ENCODE measurements at regions not wholly inside any gene's neighbourhood (a gene's known extent, or its start where the extent isn't known, plus 50 kb on each side); places are given as distances from the start of the nearest gene placed in this dataset.

GRCh38 chr6:56766139-56766805 is 123.6 kb upstream of the DST start:
- Histone ChIP-seq H3K4me1 (ENCODE audit: insufficient read depth, low read length, poor library complexity, severe bottlenecking) (no peaks in the 10 kb centered on the region), H3K9me3 (ENCODE audit: low read length) (no peaks in the 10 kb centered on the region), H3K4me2 (ENCODE audit: low read length) (no peak overlapping the region), H3K9me2 (ENCODE audit: insufficient read depth, low read length) (no peaks in the 10 kb centered on the region), H4K20me1 (ENCODE audit: insufficient read depth, low read length) (no peaks in the 10 kb centered on the region), H3K79me2 (ENCODE audit: insufficient read depth, low read depth, low read length) (no peaks in the 10 kb centered on the region), H2AFZ (ENCODE audit: low read length) (no peak overlapping the region), H3K27ac (ENCODE audit: low read depth, low read length, poor library complexity, severe bottlenecking) (no peak overlapping the region), H3K4me3 (ENCODE audit: low read depth, low read length, poor library complexity, severe bottlenecking) (no peak overlapping the region), H3K36me3 (ENCODE audit: insufficient read depth, low read length) (no peaks in the 10 kb centered on the region)
- ChIA-PET POLR2A (interaction anchor here (0.6 kb wide), 1 partner anchor 34 kb away, joined by 3 read pairs; no protein-coding TSS in a partner anchor), CTCF (ENCODE audit: unreplicated experiment) (no interaction called here)
- TF ChIP-seq EZH2phosphoT487 (IDR thresholded peaks at IDR 0.05; ENCODE audit: borderline replicate concordance, low read depth, low read length), result no peak
- TF ChIP-seq, protein P1, sequence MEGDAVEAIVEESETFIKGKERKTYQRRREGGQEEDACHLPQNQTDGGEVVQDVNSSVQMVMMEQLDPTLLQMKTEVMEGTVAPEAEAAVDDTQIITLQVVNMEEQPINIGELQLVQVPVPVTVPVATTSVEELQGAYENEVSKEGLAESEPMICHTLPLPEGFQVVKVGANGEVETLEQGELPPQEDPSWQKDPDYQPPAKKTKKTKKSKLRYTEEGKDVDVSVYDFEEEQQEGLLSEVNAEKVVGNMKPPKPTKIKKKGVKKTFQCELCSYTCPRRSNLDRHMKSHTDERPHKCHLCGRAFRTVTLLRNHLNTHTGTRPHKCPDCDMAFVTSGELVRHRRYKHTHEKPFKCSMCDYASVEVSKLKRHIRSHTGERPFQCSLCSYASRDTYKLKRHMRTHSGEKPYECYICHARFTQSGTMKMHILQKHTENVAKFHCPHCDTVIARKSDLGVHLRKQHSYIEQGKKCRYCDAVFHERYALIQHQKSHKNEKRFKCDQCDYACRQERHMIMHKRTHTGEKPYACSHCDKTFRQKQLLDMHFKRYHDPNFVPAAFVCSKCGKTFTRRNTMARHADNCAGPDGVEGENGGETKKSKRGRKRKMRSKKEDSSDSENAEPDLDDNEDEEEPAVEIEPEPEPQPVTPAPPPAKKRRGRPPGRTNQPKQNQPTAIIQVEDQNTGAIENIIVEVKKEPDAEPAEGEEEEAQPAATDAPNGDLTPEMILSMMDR (conservative IDR thresholded peaks at IDR 0.05; ENCODE audit: low read length), result no peak
- BruUV-seq (replicated peaks), result no TSS peak
- intact Hi-C loops (cut with micrococcal nuclease; ENCODE audit: unreplicated experiment), result loop anchor here (10.0 kb wide), 1 partner anchor 79 kb away; no protein-coding TSS in a partner anchor
- no peak for DNase-seq (ENCODE audit: low spot score)

- Histone ChIP-seq H3K9me3 (ENCODE audit: low read length) (no peaks in the 10 kb centered on the region), H3K9me2 (ENCODE audit: insufficient read depth, low read length) (no peaks in the 10 kb centered on the region), H4K20me1 (ENCODE audit: insufficient read depth, low read length) (no peaks in the 10 kb centered on the region), H3K36me3 (ENCODE audit: insufficient read depth, low read length) (no peaks in the 10 kb centered on the region), H3K79me2 (ENCODE audit: insufficient read depth, low read depth, low read length) (no peaks in the 10 kb centered on the region), H3K4me1 (ENCODE audit: insufficient read depth, low read length, poor library complexity, severe bottlenecking) (no peaks in the 10 kb centered on the region), H3K27ac (ENCODE audit: low read depth, low read length, poor library complexity, severe bottlenecking) (no peak overlapping the region), H3K4me2 (ENCODE audit: low read length) (no peak overlapping the region), H2AFZ (ENCODE audit: low read length) (no peak overlapping the region), H3K4me3 (ENCODE audit: low read depth, low read length, poor library complexity, severe bottlenecking) (no peak overlapping the region)
- no TSS peak for BruUV-seq (replicated peaks)
- ChIA-PET CTCF (ENCODE audit: unreplicated experiment) (no interaction called here), POLR2A (no interaction called here)
- no peak for DNase-seq (ENCODE audit: low spot score)
- intact Hi-C loops (cut with micrococcal nuclease; ENCODE audit: unreplicated experiment), result loop anchor here (10.0 kb wide), 1 partner anchor 79 kb away; no protein-coding TSS in a partner anchor
- no peak for TF ChIP-seq EZH2phosphoT487 (IDR thresholded peaks at IDR 0.05; ENCODE audit: borderline replicate concordance, low read depth, low read length)
- TF ChIP-seq, protein P1 (conservative IDR thresholded peaks at IDR 0.05; ENCODE audit: low read length), result no peak
Observed at GRCh38 chr6:56765494-56765893, 122.8 kb upstream of the DST start.

DNA sequence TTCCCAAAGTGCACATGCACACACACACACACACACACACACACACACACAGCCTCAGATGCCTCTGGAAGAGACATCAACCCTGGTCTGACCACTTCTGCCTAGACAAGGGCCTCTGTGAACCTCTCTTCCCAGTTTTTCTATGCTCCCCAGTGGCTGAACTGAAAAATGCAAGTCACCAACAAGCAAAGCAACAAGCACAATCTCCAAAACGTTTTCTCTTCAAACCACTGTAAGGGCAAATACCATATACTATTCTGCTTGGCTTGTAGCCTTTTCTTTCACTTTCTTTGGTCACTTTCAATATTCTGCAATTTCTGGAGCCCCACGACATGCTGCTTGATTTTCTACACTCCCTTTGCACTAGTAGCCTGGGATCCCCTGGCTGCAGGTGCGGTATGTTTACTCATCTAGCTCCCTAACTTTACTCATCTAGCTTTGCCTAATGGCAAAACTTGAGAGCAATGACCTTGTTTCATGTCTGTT is 121.4 kb upstream of the DST start:
- DNase-seq (ENCODE audit: low spot score), result no peak
- ChIA-PET CTCF (ENCODE audit: unreplicated experiment) (interaction anchor here (0.5 kb wide), 1 partner anchor 311 kb away, joined by 3 read pairs; no protein-coding TSS in a partner anchor), POLR2A (no interaction called here)
- Histone ChIP-seq H3K9me3 (ENCODE audit: low read length) (no peaks in the 10 kb centered on the region), H3K9me2 (ENCODE audit: insufficient read depth, low read length) (no peaks in the 10 kb centered on the region), H3K4me1 (ENCODE audit: insufficient read depth, low read length, poor library complexity, severe bottlenecking) (no peaks in the 10 kb centered on the region), H3K4me2 (ENCODE audit: low read length) (no peak overlapping the region), H2AFZ (ENCODE audit: low read length) (no peak overlapping the region), H3K36me3 (ENCODE audit: insufficient read depth, low read length) (no peaks in the 10 kb centered on the region), H3K27ac (ENCODE audit: low read depth, low read length, poor library complexity, severe bottlenecking) (no peak overlapping the region), H3K79me2 (ENCODE audit: insufficient read depth, low read depth, low read length) (no peaks in the 10 kb centered on the region), H3K4me3 (ENCODE audit: low read depth, low read length, poor library complexity, severe bottlenecking) (no peak overlapping the region), H4K20me1 (ENCODE audit: insufficient read depth, low read length) (no peaks in the 10 kb centered on the region)
- no TSS peak for BruUV-seq (replicated peaks)
- TF ChIP-seq EZH2phosphoT487 (IDR thresholded peaks at IDR 0.05; ENCODE audit: borderline replicate concordance, low read depth, low read length), result no peak
- TF ChIP-seq, protein P1 (conservative IDR thresholded peaks at IDR 0.05; ENCODE audit: low read length), result peak; percentile 33; the same call in 1 of the 2 replicates
- intact Hi-C loops (cut with micrococcal nuclease; ENCODE audit: unreplicated experiment), result loop anchor here (10.0 kb wide), 1 partner anchor 81 kb away; no protein-coding TSS in a partner anchor

Data from OCI-LY7 (cell line).